Superior temporal gyrus (tissue), 1 donor: ENCODE measurements at regions not wholly inside any gene's neighbourhood (a gene's known extent, or its start where the extent isn't known, plus 50 kb on each side); places are given as distances from the start of the nearest gene placed in this dataset.

Experiments used
- DNase-seq: peaks from one replicate; pipeline ENCODE4 v3.0.0-alpha.2; 2016; ENCODE audit errors: extremely low spot score

DNA sequence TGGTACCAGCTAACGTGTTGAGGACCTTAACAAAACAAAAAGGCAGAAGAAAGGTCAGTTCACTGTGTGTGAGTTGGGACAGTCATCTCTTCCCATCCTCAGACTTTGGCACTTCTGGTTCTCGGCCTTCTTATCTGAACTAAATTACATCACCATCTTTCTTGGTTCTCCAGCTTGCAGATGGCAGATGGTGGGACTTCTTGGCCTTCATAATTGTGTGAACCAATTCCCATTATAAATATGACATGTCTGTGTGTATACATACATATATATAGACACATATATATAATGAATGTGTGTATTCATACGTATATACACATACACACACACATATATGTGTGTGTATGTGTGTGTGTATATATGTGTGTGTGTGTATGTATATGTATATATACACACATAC is 301.2 kb upstream of the TRIB2 start:
- DNase-seq, result no peak

- DNase-seq, result no peak
Measured at GRCh38 chr2:12416600-12416999, 300.1 kb upstream of the TRIB2 start.

GRCh38 chr2:12417786-12418185 is 298.9 kb upstream of the TRIB2 start:
- no peak for DNase-seq

GRCh38 chr2:12419803-12420202 is 296.9 kb upstream of the TRIB2 start:
- no peak for DNase-seq

GRCh38 chr2:12421046-12421445 is 295.7 kb upstream of the TRIB2 start:
- DNase-seq, result no peak

GRCh38 chr2:12424219-12424618 is 292.5 kb upstream of the TRIB2 start:
- no peak for DNase-seq

- no peak for DNase-seq
Measured at GRCh38 chr2:12424809-12425208, 291.9 kb upstream of the TRIB2 start.

DNA sequence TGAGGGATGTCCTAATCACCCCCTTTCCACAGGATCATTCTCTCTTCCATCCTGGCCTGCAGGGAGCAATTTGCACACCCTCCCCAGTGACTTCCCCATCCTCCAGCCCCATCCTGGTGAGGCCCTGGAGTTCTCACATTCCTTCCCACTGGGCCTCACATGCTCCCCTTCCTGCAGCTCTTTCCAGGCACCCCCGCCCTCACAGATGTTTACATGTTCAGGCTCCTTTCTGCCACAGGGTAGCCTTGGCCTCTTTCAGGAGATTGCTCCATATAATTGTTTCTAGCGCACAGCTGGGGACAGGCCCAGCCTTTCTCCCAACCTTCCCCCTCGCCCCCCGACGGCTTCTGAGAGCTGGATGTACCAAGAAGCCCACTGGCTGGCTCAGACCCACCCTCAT is 288.4 kb upstream of the TRIB2 start:
- DNase-seq, result no peak

DNA sequence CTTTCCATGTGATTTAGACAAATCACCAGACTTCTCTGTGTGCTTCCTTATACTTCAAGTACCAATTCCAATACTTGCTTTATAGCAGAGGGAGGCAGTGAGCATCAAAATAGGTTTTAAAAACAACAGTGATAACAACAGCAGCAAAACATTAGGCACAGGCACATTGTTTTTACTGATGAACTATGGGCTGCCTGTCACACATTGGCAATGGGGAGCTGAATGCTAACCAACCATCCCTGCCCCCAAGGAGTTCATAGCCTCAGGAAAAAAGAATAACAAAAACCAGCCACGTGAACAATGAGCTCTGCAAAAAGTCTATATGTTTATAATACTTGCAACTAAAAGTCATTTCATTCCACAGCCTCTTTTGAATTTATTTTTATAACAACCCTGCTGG is 287.9 kb upstream of the TRIB2 start:
- DNase-seq, result no peak

DNA sequence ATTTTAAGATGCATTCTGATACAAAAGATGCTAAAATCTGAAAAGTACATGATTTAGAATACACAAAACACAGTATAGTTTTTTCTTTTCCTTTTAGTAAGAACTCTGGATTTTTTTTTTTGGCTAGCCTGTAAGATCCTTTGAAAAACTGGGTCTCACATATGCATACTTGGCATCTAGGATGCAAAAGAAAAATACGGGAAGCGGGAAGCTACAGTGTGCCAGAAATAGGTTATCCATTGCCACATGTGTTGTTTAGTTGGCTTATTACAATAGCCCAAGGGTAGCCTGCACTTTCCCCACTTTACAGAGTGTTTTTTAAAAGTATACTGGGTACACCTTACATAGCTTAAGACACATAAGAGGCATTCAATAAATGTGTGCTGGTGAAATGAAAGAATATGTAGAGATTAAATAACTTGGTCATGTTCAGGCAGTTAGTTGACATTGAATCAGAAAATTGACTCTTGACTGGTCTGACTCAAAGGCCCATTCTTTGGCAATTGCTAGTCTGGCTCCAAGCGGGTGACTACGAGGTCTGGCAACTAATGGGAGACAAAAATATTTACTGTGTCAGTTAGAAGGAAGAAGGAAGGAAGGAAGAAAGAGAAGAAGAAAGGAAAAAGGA is 286.8 kb upstream of the TRIB2 start:
- DNase-seq, result no peak

DNA sequence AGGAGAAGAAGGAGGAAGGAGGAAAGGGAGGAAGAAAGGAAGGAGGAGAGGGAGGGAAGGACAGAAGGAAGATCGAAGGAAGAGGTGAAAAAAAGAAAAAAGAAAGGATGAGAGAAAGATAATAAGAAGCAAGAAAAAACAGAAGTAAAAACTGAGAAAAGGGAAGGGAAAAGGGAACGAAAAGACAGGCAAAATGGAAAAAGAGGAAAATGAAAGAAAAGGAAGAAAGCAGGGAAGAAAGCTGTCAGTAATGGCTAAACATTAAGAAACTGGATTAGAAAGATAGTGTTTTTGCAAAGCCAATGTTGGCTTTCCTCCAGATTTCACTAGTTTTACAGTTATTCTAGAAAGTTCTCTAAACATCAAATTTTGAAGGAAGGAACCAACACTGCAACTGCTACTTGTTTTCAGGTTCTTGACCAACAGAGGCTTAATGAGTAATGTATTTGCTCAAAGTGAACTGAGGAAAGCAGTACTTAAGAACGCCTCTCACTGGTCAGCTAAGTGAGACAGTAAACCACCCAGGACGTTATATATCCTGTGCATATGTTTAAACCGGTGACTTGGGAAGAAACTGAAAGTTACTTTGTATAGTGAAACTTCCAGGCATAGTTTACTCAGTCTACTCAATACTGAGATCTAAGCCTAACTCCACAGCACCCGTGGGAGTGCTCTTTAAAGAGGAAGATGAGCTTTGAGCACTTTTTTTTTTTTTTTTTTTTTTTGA is 286.2 kb upstream of the TRIB2 start:
- DNase-seq, result no peak

DNA sequence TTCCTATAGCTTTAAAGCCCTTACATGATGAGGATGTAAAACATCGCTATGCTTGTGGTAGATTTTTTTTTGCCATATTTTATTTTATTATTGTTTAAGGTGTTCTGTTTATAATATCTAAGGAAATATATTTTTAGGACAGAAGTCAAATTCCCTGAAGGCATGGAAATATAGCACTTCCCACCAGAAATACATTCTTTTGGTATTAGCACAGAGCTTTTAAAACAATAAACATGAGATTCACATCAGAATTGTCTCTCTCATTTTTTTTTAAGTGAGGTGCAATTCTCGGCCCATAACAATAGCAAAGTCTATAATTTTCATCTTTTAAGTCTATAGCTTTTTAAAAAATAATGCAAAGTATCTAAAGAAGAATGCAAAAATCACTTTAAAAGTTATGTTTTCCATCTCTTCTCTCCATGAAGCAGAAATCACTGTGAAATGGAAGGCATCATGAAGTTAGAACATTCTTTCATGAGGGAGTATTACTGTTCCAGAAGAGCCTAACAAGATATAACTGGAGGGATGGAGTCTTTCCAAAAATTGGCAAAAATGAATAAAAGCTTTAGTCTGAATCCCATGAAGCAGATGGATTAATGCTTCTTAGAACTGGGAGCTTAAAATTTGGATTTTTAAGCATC is 283.6 kb upstream of the TRIB2 start:
- no peak for DNase-seq

- DNase-seq, result no peak
Measured at GRCh38 chr2:12433626-12433990, 283.1 kb upstream of the TRIB2 start.

DNA sequence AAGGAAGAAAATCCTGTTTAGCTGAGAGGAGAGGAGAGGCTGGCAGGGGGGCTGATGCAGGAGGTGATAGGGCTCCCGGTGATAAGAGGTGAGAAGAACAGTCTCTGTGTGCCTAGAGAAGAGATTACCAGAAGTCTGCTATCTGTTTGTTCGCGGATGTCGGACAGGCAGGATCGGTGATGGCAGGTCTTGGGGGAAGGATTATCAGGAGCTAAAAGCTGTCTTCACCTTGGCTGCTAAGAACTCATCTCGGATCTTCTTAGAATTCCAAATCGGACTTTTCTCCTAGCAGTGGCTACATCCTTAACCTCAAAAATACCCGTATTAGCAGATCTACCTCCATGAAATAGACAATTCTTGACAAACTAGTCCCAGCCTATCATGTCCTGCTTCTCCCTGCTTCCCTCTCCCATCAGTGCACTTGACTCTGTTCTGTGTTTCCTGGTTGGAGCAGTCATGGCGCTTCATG is 282.1 kb upstream of the TRIB2 start:
- no peak for DNase-seq

GRCh38 chr2:12435430-12436222 is 281.1 kb upstream of the TRIB2 start:
- no peak for DNase-seq

DNA sequence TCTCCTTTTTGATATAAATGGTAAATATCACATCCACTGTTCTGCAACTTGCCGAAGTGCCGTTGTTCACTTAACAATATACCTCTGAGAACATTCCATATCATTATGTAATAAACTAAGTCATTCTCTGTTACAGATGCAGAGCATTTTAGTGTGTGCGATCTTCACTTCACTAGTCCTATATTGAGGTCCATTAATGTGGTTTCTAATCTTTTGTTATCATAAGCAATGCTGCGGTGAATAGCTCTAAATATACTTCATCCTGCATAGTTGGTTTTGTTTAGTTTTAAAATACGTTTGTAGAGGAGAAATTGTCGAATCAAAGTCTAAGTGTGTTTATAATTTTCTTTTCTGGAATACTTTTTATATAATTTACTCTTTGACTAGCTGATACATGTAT is 280.3 kb upstream of the TRIB2 start:
- no peak for DNase-seq

- no peak for DNase-seq
Measured at GRCh38 chr2:12436935-12437561, 279.7 kb upstream of the TRIB2 start.

GRCh38 chr2:12440731-12441130 is 276.0 kb upstream of the TRIB2 start:
- DNase-seq, result no peak

DNA sequence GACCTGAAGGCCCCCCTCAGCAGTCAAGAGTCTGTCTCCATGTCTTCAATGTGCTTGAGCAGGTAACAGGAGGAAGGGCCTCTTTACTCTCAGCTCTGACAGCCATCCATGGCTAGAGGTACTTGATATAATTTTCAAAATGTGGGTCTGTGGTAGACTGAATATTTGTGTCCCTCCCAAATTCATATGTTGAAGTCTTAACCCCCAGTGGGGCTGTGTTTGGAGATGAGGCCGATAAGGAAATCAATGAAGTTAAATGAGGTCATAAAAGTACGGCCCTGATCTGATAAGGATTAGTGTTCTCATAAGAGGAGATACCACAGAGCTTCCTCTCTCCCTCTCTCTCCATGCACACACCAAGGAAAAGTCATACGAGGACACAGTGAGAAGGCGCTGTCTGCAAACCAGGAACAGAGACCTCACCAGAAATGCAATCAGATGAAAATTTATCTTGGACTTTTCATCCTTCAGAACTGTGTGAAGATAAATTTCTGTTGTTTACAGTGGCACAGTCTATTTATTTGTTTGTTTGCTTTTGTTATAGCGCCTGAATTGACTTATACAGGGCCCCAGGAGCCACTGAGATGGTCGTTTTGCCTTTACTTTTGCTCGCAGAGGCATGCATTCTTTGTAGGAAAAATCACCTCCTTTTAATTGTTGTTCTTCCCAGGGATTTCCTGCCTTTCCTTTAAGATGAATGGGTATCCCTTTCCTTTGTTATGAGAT is 274.8 kb upstream of the TRIB2 start:
- no peak for DNase-seq

GRCh38 chr2:12442476-12442847 is 274.3 kb upstream of the TRIB2 start:
- DNase-seq, result no peak

GRCh38 chr2:12448846-12449505 is 267.8 kb upstream of the TRIB2 start:
- DNase-seq, result no peak
